Ovary (tissue), 7 donors: ENCODE measurements at regions not wholly inside any gene's neighbourhood (a gene's known extent, or its start where the extent isn't known, plus 50 kb on each side); places are given as distances from the start of the nearest gene placed in this dataset.
"Not testable (repeated sequence)": the region's sequence is repeated elsewhere in the genome, so short reads cannot be mapped to it uniquely, and the experiment has no call there.

Source experiments
- DNase-seq, 5 donors: peaks; one replicate each; pipeline ENCODE4 v3.0.0-alpha.2; 2019 to 2020
- H3K27ac ChIP-seq, 2 donors: fragments of 200-600 bp; one replicate each; pipeline versions ENCODE4 v1.5.1 to v1.8.0; 2019 to 2022
- H3K27me3 ChIP-seq: fragments of 200-600 bp; one replicate; pipeline ENCODE4 v1.8.0; 2022
- H3K36me3 ChIP-seq: fragments of 200-600 bp; sonication (generic); one replicate; pipeline ENCODE4 v1.5.1; 2019
- H3K4me1 ChIP-seq: one replicate; pipeline ENCODE4 v1.8.1; 2013; ENCODE audit warnings: mild to moderate bottlenecking, moderate library complexity; ENCODE audit not compliant: insufficient read depth
- H3K4me3 ChIP-seq: fragments of 200-600 bp; sonication (generic); one replicate; pipeline ENCODE4 v1.5.1; 2017
- H3K9me3 ChIP-seq, 2 donors: fragments of 200-600 bp in 1 of 2; sonication (generic) in 1 of 2; one replicate each; pipeline versions ENCODE4 v1.5.1 to v1.8.1; 2013 to 2019; ENCODE audit warnings: mild to moderate bottlenecking in 1 of 2, moderate library complexity in 1 of 2
- EP300 ChIP-seq: sonication (generic); formaldehyde crosslinking; IDR thresholded peaks from one replicate; pipeline ENCODE4 v1.6.1; 2017; ENCODE audit warnings: antibody characterized with exemption
- POLR2A ChIP-seq: fragments of 450-650 bp; IDR thresholded peaks from one replicate; pipeline ENCODE4 v1.6.1; 2017; ENCODE audit warnings: antibody characterized with exemption, mild to moderate bottlenecking, moderate library complexity
- WGBS, 3 donors: extraction: QIAGEN DNeasy Blood & Tissue Kit in 1 of 3; methylation state at CpG; one replicate each; pipeline versions ENCODE4 v1.1.5 to v1.1.7; 2013 to 2017; 5-methylcytosine and 5-hydroxymethylcytosine counted together
- intact Hi-C, 4 donors: fragments of 100-400 bp; cut with DNase I; formaldehyde crosslinking; loops; one replicate each; pipeline versions ENCODE4 v1.11.0 to v1.15.1; 2022 to 2023
- TF ChIP-seq, protein P1 (sequence below), 3 donors: fragments of 450-650 bp in 2 of 3; fragments of 200-600 bp in 1 of 3; IDR thresholded peaks; one replicate each; pipeline versions ENCODE4 v1.5.1 to v1.8.0; 2016 to 2022; ENCODE audit warnings: antibody characterized with exemption in 3 of 3, mild to moderate bottlenecking in 1 of 3
- donor health status: DM: no; HTN: no; CAD: no; lungs with moderate emphysema.
- donor health status: DM: no; HTN: no; CAD: no.
- donor health status: Bipolar disorder and iron deficiency.
- donor health status: DM: no; HTN: no; CAD: no.
- donor health status: DM: yes; HTN: yes; CAD: no.

DNA sequence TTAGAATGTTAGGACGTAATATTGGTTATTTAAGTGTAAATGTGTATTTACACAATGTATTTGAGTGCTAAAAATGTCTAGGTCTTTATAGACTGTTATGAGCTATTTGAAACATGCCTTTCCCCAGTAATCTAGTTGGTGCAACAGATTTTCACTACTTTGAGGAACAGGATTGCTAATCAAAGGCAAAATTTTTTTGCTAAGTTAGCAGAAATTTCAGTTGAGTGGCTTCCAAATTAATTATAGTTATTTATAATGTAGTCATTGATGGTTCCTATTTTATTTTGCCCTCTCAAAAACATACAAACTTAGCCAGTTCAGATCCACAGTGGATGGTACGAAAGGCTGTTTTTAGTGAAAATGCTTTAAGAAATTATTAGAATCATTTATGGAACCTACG, 78.7 kb upstream of the LYZL2 start:
- 89 to 91% (median 90%) methylated on average over 3 of the region's 3 CpGs for WGBS, 3 donors

DNA sequence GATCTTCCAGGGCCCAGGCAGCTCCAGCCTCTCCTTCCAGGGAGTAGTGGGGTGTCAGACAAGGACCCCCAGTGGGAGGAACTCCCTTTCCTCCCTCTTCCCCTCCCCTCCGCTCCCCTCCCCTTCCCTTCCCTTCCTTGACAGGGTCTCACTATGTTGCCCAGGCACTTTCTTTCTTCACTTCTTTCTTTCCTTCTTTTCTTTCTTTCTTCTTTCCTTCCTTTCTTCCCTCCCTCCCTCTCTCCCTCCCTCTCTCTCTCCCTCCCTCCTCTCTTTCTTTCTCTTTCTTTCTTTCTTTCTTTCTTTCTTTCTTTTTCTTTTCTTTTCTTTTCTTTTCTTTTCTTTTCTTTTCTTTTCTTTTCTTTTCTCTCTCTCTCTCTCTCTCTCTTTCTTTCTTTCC, 76.6 kb upstream of the LYZL2 start:
- H3K36me3 ChIP-seq, H3K4me3 ChIP-seq, intact Hi-C loops, H3K4me1 ChIP-seq, H3K27ac ChIP-seq, H3K27me3 ChIP-seq, DNase-seq, H3K9me3 ChIP-seq: not testable (repeated sequence)
- WGBS, 3 donors: 88 to 94% (median 89%) methylated on average over 1 of the region's 1 CpG

More for the DNA sequence above, 78.7 kb upstream of the LYZL2 start:
- H3K9me3 ChIP-seq: no peaks in the 10 kb centered on the region
- no peaks in the 10 kb centered on the region for H3K4me1 ChIP-seq
- no peak overlapping the region for H3K4me3 ChIP-seq
- no peak overlapping the region for H3K27ac ChIP-seq
- TF ChIP-seq, protein P1, sequence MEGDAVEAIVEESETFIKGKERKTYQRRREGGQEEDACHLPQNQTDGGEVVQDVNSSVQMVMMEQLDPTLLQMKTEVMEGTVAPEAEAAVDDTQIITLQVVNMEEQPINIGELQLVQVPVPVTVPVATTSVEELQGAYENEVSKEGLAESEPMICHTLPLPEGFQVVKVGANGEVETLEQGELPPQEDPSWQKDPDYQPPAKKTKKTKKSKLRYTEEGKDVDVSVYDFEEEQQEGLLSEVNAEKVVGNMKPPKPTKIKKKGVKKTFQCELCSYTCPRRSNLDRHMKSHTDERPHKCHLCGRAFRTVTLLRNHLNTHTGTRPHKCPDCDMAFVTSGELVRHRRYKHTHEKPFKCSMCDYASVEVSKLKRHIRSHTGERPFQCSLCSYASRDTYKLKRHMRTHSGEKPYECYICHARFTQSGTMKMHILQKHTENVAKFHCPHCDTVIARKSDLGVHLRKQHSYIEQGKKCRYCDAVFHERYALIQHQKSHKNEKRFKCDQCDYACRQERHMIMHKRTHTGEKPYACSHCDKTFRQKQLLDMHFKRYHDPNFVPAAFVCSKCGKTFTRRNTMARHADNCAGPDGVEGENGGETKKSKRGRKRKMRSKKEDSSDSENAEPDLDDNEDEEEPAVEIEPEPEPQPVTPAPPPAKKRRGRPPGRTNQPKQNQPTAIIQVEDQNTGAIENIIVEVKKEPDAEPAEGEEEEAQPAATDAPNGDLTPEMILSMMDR (IDR thresholded peaks at IDR 0.05): no peak
- TF ChIP-seq EP300 (no peak), POLR2A (no peak)
- DNase-seq: no peak
- H3K36me3 ChIP-seq: no peaks in the 10 kb centered on the region
- intact Hi-C loops: no loop called here
- no peaks in the 10 kb centered on the region for H3K27me3 ChIP-seq

DNA sequence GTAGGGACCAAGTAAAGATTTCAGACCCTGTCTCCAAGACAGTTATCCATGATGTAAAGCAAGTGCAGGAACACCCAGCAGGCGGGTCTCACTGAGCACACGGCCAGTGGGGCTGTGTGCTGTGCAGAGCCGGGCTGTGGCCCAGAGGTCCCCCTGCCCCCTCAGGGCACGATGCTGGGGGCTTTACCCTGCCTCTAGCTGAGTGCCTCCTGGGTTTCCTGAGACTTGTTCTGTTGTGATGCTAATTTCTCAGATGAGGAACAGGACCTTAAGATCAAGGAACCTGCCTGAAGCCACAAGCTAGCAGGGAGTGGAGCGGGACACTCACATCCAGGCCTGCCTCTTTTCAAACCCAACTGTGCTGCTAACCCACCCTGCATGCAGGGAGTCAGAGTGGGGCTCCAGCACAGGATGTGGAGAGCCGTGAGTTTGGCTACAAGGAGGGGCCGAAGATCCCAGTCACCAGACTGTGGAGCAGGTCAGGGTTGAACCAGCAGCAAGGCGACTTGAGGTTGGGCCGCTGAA, 76.1 kb upstream of the LYZL2 start:
- H3K4me3 ChIP-seq: no peak overlapping the region
- H3K9me3 ChIP-seq: no peaks in the 10 kb centered on the region
- intact Hi-C loops: no loop called here
- H3K27me3 ChIP-seq: no peaks in the 10 kb centered on the region
- no peak overlapping the region for H3K27ac ChIP-seq
- 74 to 82% (median 75%) methylated on average over 9 of the region's 9 CpGs for WGBS, 3 donors
- TF ChIP-seq EP300 (no peak), POLR2A (no peak)
- TF ChIP-seq, protein P1 (IDR thresholded peaks at IDR 0.05): no peak
- no peaks in the 10 kb centered on the region for H3K4me1 ChIP-seq
- H3K36me3 ChIP-seq: no peaks in the 10 kb centered on the region
- DNase-seq: no peak

DNA sequence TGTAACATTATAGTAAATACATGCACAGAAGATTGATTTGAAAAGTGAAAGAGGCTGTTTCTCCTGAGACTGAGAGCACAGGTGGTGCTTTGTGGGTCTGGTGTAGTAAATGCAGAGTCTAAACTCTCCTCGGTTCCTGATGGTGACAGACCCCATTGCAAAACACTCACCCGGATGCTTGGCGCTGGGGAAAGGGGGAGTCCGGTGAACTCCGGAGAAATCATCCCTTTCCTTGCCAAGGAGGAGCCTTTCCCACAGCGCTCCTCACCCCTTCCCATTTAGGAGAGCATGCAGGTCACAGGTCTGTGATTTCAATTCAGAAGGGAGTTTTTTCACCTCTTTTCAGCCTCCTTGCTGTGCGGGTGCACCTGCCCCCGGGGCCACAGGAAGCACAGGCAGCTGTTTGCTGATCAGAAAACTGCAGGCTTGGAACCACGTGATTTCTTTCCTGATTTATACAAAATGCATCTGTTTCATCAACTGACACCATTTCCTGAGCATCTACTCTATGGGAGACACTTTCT, 75.6 kb upstream of the LYZL2 start:
- no peak for DNase-seq
- Histone ChIP-seq H3K9me3 (no peaks in the 10 kb centered on the region), H3K4me3 (no peak overlapping the region), H3K27me3 (no peaks in the 10 kb centered on the region), H3K4me1 (no peaks in the 10 kb centered on the region), H3K27ac (no peak overlapping the region), H3K36me3 (no peaks in the 10 kb centered on the region)
- WGBS, 3 donors: 30 to 37% (median 32%) methylated on average over 9 of the region's 9 CpGs
- no peak for TF ChIP-seq EP300
- TF ChIP-seq, protein P1 (IDR thresholded peaks at IDR 0.05): no peak
- intact Hi-C loops: no loop called here

DNA sequence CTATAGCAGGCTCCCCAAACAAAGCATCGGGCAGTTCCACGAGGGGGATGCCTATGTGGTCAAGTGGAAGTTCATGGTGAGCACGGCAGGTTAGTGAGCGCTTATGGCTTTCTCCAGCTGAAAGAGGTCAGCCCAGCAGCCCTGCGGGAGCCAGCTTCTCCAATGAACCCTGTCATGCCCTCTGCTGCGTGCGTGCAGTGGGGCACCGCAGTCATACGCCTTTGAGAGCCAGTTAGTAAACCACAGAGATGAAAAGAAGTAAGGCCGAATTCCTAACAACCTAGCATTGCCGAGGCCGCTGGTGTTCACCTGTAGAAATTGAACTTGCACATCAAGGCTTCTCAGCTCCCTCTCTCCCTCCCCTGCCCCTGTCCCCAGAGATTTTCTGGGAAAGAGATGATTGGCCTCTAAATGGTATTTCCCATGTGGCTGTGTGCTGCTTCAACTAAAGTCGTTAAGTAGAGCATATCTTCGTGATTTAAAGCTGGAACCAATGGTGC, 75.1 kb upstream of the LYZL2 start:
- intact Hi-C loops, H3K27ac ChIP-seq, H3K27me3 ChIP-seq, H3K36me3 ChIP-seq, H3K4me1 ChIP-seq, H3K4me3 ChIP-seq, DNase-seq, H3K9me3 ChIP-seq: not testable (repeated sequence)
- WGBS, 3 donors: 81 to 85% (median 82%) methylated on average over 14 of the region's 14 CpGs
